Heart right ventricle (tissue), 16 donors: ENCODE measurements at regions not wholly inside any gene's neighbourhood (a gene's known extent, or its start where the extent isn't known, plus 50 kb on each side); places are given as distances from the start of the nearest gene placed in this dataset.
"Not testable (repeated sequence)": the region's sequence is repeated elsewhere in the genome, so short reads cannot be mapped to it uniquely, and the experiment has no call there.

Experiments used
- ATAC-seq, 8 donors: fragments of 200-7000 bp; cut with Tn5 transposase; one replicate each; pipeline ENCODE4 v1.9.1; 2020; ENCODE audit warnings: mild to moderate bottlenecking in 8 of 8, moderate library complexity in 8 of 8, moderate number of reproducible peaks in 1 of 8
- DNase-seq, 2 donors: peaks; one replicate each; pipeline ENCODE4 v3.0.0-alpha.2; 2020
- H3K27ac ChIP-seq, 10 donors: fragments of 200-600 bp; sonication (generic) in 2 of 10; one replicate each; pipeline versions ENCODE4 v1.5.0 to v1.8.0; 2020 to 2022; ENCODE audit warnings: mild to moderate bottlenecking in 3 of 10
- H3K27me3 ChIP-seq, 7 donors: fragments of 200-600 bp; one replicate each; pipeline ENCODE4 v1.8.0; 2021 to 2022; ENCODE audit warnings: mild to moderate bottlenecking in 2 of 7
- H3K36me3 ChIP-seq, 9 donors: fragments of 200-600 bp; sonication (generic) in 1 of 9; one replicate each; pipeline versions ENCODE4 v1.5.0 to v1.8.0; 2020 to 2022; ENCODE audit warnings: mild to moderate bottlenecking in 2 of 9
- H3K4me1 ChIP-seq, 9 donors: fragments of 200-600 bp; sonication (generic) in 1 of 9; one replicate each; pipeline versions ENCODE4 v1.5.0 to v1.8.0; 2020 to 2022; ENCODE audit warnings: mild to moderate bottlenecking in 4 of 9
- H3K4me3 ChIP-seq, 10 donors: fragments of 200-600 bp; sonication (generic) in 2 of 10; one replicate each; pipeline versions ENCODE4 v1.5.0 to v1.8.0; 2020 to 2022; ENCODE audit warnings: mild to moderate bottlenecking in 7 of 10, moderate library complexity in 2 of 10
- H3K9me3 ChIP-seq, 11 donors: fragments of 200-600 bp in 10 of 11; sonication (generic) in 2 of 11; one replicate each; pipeline versions ENCODE4 v1.5.0 to v1.8.0; 2013 to 2022; ENCODE audit warnings: mild to moderate bottlenecking in 2 of 11, control low read depth in 1 of 11, moderate library complexity in 1 of 11
- WGBS, 2 donors: extraction: QIAGEN DNeasy Blood & Tissue Kit; methylation state at CpG; one replicate each; pipeline ENCODE4 v1.1.7; 2013; ENCODE audit warnings: inconsistent platforms in 1 of 2; 5-methylcytosine and 5-hydroxymethylcytosine counted together
- intact Hi-C, 10 donors: fragments of 100-400 bp; cut with DNase I; formaldehyde crosslinking; loops; one replicate each; pipeline versions ENCODE4 v1.11.1 to v1.14.2; 2022
- TF ChIP-seq, protein P1 (sequence below), 9 donors: fragments of 200-600 bp; sonication (generic) in 2 of 9; IDR thresholded peaks; one replicate each; pipeline versions ENCODE4 v1.5.0 to v1.8.0; 2021 to 2022; ENCODE audit warnings: antibody characterized with exemption in 9 of 9, mild to moderate bottlenecking in 5 of 9, moderate library complexity in 1 of 9
- donor health status: Arrhythmogenic right ventricular cardiomyopathy.
- donor health status: ischemic (EF 13 %, LVEDD 7.1; RV severe dilation, severe dysfunction).
- donor health status: healthy with polysubstance abuse.
- donor health status: DM: no; HTN: yes; CAD: no.
- donor health status: DM: no; HTN: no; CAD: no.
- donor health status: ischemic (EF 25% LVEDD 6.9; RV normal size, moderate dysfunction).
- donor health status: ischemic (EF 25% LVEDD 5.7; RV mildly dilated, moderate dysfunction).
- donor health status: healthy.
- donor health status: DM: yes; HTN: yes; CAD: no.
- donor health status: Ischemic cardiomyopathy.
- donor health status: ischemic (EF 35%, LVEDD 5.7; RV mildly dilated, moderate dysfunction).
- donor health status: nonischemic (EF 11% LVEDD 7.7; RV severe dilation, severe dysfunction).
- donor health status: DM: yes; HTN: yes; CAD: no.
- donor health status: PGD.
- donor health status: ischemic (EF 29% LVEDD 5.4; RV normal size, mild dysfunction).
- donor health status: nonischemic (EF 23%, LVEDD 6.1; RV moderate dilation, normal function).

DNA sequence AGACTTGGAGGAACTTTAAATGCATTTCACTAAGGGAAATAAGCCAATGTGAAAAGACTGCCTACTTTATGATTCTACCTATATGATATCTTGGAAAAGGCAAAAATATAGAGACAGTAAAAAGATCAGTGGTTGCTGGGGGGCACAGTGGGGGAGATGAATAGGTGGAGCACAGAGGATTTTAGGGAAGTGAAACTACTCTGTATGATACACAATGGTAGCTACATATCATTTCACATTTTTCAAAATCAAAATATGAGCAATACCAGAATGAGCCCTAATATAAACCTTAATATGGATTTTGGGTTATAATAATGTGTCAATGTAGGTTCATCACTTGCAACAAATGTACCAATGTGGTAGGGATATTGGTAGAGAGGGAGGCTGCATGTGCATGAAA is 161.4 kb upstream of the HTR1E start:
- Histone ChIP-seq H3K4me3 (no peak overlapping the region), H3K27ac (no peak overlapping the region), H3K36me3 (no peaks in the 10 kb centered on the region), H3K9me3 (peaks cover 0 to 5% (median 0%) of the 10 kb centered on the region in 11 donors), H3K27me3 (no peaks in the 10 kb centered on the region), H3K4me1 (no peaks in the 10 kb centered on the region)
- intact Hi-C loops, result no loop called here
- TF ChIP-seq, protein P1, sequence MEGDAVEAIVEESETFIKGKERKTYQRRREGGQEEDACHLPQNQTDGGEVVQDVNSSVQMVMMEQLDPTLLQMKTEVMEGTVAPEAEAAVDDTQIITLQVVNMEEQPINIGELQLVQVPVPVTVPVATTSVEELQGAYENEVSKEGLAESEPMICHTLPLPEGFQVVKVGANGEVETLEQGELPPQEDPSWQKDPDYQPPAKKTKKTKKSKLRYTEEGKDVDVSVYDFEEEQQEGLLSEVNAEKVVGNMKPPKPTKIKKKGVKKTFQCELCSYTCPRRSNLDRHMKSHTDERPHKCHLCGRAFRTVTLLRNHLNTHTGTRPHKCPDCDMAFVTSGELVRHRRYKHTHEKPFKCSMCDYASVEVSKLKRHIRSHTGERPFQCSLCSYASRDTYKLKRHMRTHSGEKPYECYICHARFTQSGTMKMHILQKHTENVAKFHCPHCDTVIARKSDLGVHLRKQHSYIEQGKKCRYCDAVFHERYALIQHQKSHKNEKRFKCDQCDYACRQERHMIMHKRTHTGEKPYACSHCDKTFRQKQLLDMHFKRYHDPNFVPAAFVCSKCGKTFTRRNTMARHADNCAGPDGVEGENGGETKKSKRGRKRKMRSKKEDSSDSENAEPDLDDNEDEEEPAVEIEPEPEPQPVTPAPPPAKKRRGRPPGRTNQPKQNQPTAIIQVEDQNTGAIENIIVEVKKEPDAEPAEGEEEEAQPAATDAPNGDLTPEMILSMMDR (IDR thresholded peaks at IDR 0.05), result no peak
- ATAC-seq (no peak), DNase-seq (no peak)

GRCh38 chr6:86765211-86765610 is 172.1 kb upstream of the HTR1E start:
- Histone ChIP-seq H3K4me1 (no peaks in the 10 kb centered on the region), H3K9me3 (peaks cover 0 to 27% (median 1%) of the 10 kb centered on the region in 11 donors), H3K4me3 (no peak overlapping the region), H3K27ac (no peak overlapping the region), H3K36me3 (no peaks in the 10 kb centered on the region), H3K27me3 (no peaks in the 10 kb centered on the region)
- ATAC-seq (no peak), DNase-seq (no peak)
- intact Hi-C loops, result no loop called here
- 82 to 94% methylated on average over 1 of the region's 1 CpG for WGBS, 2 donors
- TF ChIP-seq, protein P1 (IDR thresholded peaks at IDR 0.05), result no peak

DNA sequence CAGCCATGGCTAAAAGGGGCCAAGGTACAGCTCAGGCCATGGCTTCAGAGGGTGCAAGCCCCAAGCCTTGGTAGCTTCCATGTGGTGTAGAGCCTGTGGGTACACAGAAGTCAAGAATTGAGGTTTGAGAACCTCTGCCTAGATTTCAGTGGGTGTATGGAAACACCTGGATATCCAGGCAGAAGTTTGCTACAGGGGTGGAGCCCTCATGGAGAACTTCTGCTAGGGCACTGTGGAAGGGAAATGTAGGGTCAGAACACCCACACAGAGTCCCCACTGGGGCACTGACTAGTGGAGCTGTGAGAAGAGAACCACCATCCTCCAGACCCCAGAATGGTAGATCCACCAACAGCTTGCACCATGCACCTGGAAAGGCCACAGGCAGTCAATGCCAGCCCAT is 177.4 kb upstream of the HTR1E start:
- H3K36me3 ChIP-seq, intact Hi-C loops, H3K27me3 ChIP-seq, DNase-seq, H3K27ac ChIP-seq, H3K4me3 ChIP-seq, H3K4me1 ChIP-seq, ATAC-seq: not testable (repeated sequence)
- H3K9me3 ChIP-seq, result peaks cover 0 to 25% (median 6%) of the 10 kb centered on the region in 11 donors

DNA sequence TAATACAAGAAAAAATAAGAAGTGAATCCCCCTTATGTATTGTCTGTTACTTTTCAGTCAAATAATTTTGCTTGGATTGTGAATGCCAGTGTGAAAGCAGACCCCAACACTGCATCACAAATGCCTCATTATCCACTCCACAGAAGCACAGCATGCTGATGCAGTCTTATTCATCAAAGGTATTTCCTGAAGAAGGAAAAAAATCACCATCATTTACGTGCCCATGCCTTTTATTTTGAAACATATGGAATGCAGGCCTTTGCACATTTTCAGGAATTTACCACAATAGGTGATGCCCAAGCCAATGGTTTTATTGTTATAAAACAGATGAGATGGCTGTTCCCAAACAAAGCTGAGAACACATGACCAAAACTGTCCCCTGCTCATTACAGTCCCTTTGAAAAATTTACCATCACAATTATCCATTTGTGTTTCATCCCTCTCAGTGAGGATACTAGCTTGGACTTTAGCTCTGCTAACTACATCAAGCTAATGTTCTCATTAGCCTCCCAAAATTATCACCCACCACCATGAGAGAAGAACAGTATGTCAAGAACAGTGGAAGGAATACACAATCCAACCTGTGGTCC is 180.6 kb upstream of the HTR1E start:
- Histone ChIP-seq H3K4me3 (no peak overlapping the region), H3K27ac (no peak overlapping the region), H3K27me3 (no peaks in the 10 kb centered on the region), H3K9me3 (peaks cover 0 to 28% (median 6%) of the 10 kb centered on the region in 11 donors), H3K36me3 (no peaks in the 10 kb centered on the region), H3K4me1 (no peaks in the 10 kb centered on the region)
- TF ChIP-seq, protein P1 (IDR thresholded peaks at IDR 0.05), result no peak
- whole genome bisulfite sequencing, 2 donors, result 42% methylated on average over 1 of the region's 1 CpG
- DNase-seq (no peak), ATAC-seq (no peak)
- intact Hi-C loops, result no loop called here

- Histone ChIP-seq H3K36me3 (no peaks in the 10 kb centered on the region), H3K27ac (no peak overlapping the region), H3K4me1 (no peaks in the 10 kb centered on the region), H3K4me3 (no peak overlapping the region), H3K27me3 (no peaks in the 10 kb centered on the region), H3K9me3 (peaks cover 0 to 4% (median 0%) of the 10 kb centered on the region in 11 donors)
- DNase-seq, result no peak
- ATAC-seq, result no peak
- 46 to 56% methylated on average over 1 of the region's 1 CpG for WGBS, 2 donors
- TF ChIP-seq, protein P1 (IDR thresholded peaks at IDR 0.05), result no peak
- intact Hi-C loops, result no loop called here
Observed at GRCh38 chr6:86744048-86744447, 193.3 kb upstream of the HTR1E start.
